Ovary (tissue), 3 donors: ENCODE measurements at regions not wholly inside any gene's neighbourhood (a gene's known extent, or its start where the extent isn't known, plus 50 kb on each side); places are given as distances from the start of the nearest gene placed in this dataset.

Source experiments
- POLR2A ChIP-seq: fragments of 450-650 bp; IDR thresholded peaks from one replicate; pipeline ENCODE4 v1.6.1; 2017; ENCODE audit warnings: antibody characterized with exemption, mild to moderate bottlenecking, moderate library complexity
- TF ChIP-seq, protein P1 (sequence below), 3 donors: fragments of 450-650 bp in 2 of 3; fragments of 200-600 bp in 1 of 3; IDR thresholded peaks; one replicate each; pipeline versions ENCODE4 v1.5.1 to v1.8.0; 2016 to 2022; ENCODE audit warnings: antibody characterized with exemption in 3 of 3, mild to moderate bottlenecking in 1 of 3
- donor health status: DM: no; HTN: no; CAD: no.

DNA sequence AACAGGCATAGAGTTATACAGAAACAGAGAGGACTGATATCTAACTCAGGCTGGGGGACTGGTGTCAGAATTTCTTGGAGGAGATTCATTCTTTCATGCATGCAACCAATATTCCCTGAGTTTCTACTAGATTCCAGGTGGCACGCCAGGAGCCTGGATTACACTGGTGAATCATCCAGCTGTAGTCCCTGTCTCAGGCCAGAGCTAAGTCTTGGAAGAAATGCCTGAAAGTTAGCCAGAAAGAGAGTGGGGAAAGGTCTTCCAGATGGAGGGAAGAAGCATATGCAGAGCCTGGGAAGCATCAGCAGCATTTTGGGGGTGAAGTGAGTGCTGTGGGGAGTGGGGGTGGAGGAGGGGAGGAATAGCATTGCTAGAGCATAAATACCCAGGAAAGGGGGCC is 239.1 kb downstream of the OMA1 start:
- TF ChIP-seq POLR2A: no peak
- TF ChIP-seq, protein P1, sequence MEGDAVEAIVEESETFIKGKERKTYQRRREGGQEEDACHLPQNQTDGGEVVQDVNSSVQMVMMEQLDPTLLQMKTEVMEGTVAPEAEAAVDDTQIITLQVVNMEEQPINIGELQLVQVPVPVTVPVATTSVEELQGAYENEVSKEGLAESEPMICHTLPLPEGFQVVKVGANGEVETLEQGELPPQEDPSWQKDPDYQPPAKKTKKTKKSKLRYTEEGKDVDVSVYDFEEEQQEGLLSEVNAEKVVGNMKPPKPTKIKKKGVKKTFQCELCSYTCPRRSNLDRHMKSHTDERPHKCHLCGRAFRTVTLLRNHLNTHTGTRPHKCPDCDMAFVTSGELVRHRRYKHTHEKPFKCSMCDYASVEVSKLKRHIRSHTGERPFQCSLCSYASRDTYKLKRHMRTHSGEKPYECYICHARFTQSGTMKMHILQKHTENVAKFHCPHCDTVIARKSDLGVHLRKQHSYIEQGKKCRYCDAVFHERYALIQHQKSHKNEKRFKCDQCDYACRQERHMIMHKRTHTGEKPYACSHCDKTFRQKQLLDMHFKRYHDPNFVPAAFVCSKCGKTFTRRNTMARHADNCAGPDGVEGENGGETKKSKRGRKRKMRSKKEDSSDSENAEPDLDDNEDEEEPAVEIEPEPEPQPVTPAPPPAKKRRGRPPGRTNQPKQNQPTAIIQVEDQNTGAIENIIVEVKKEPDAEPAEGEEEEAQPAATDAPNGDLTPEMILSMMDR (IDR thresholded peaks at IDR 0.05): no peak
